Small intestine (tissue), 7 donors: ENCODE measurements at regions not wholly inside any gene's neighbourhood (a gene's known extent, or its start where the extent isn't known, plus 50 kb on each side); places are given as distances from the start of the nearest gene placed in this dataset.
"Not testable (repeated sequence)": the region's sequence is repeated elsewhere in the genome, so short reads cannot be mapped to it uniquely, and the experiment has no call there.

ENCODE experiments used
- DNase-seq, 2 donors: peaks; one replicate each; pipeline versions ENCODE4 v3.0.0 to v3.0.0-alpha.2; 2013
- FAIRE-seq: peaks from 2 replicates; lab custom pipeline; 2012; peaks lifted over from hg19 to GRCh38; lab: Jason Lieb, UNC
- H3K27ac ChIP-seq, 3 donors: one replicate each; pipeline ENCODE4 v1.5.1; 2013; ENCODE audit warnings: low read length in 2 of 3, mild to moderate bottlenecking in 2 of 3, control low read depth in 1 of 3, inconsistent platforms in 1 of 3, low read depth in 1 of 3, moderate library complexity in 1 of 3
- H3K27me3 ChIP-seq, 3 donors: one replicate each; pipeline ENCODE4 v1.6.1; 2013; ENCODE audit warnings: low read length in 3 of 3, inconsistent platforms in 1 of 3; ENCODE audit not compliant: control insufficient read depth in 3 of 3, insufficient read depth in 3 of 3
- H3K36me3 ChIP-seq, 3 donors: one replicate each; pipeline ENCODE4 v1.6.1; 2013; ENCODE audit warnings: low read length in 3 of 3, inconsistent platforms in 1 of 3, low read depth in 1 of 3, mild to moderate bottlenecking in 1 of 3, moderate library complexity in 1 of 3; ENCODE audit not compliant: control insufficient read depth in 3 of 3, insufficient read depth in 2 of 3
- H3K4me1 ChIP-seq, 3 donors: one replicate each; pipeline ENCODE4 v1.6.1; 2013; ENCODE audit warnings: low read length in 2 of 3, inconsistent platforms in 1 of 3, low read depth in 1 of 3, mild to moderate bottlenecking in 1 of 3, moderate library complexity in 1 of 3; ENCODE audit not compliant: control insufficient read depth in 3 of 3, insufficient read depth in 2 of 3
- H3K4me3 ChIP-seq, 3 donors: one replicate each; pipeline ENCODE4 v1.5.1; 2013; ENCODE audit warnings: low read length in 3 of 3, control low read depth in 1 of 3, inconsistent platforms in 1 of 3, low read depth in 1 of 3, mild to moderate bottlenecking in 1 of 3, moderate library complexity in 1 of 3
- H3K9me3 ChIP-seq, 2 donors: one replicate each; pipeline ENCODE4 v1.6.1; 2013; ENCODE audit warnings: low read depth in 1 of 2, low read length in 1 of 2; ENCODE audit not compliant: control insufficient read depth in 2 of 2, insufficient read depth in 1 of 2
- WGBS, 3 donors: extraction: QIAGEN DNeasy Blood & Tissue Kit; methylation state at CpG; one replicate each; pipeline ENCODE4 v1.1.7; 2013; 5-methylcytosine and 5-hydroxymethylcytosine counted together
- donor health status: healthy with polysubstance abuse.
- donor health status: control.
- donor health status: control.
- donor health status: Bipolar disorder and iron deficiency.
- donor health status: healthy.

DNA sequence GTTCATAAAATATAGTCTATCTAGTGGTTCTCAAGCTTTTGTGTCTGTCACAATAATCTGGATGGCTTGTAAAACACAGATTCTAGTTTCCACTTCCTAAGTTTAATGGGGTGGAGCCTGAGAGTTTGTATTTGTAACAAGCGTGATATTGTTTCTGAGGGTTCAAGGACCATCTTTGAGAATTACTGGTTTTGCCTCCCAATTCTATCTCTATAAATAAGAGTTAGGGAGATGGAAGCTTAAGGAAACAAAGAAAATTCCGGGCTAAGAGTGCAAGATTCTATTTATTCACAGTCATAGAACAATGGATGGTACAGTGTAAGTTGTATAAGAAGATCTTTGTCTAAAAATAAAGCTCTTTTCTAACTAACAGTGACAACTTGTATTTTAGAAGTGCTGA is 55.4 kb upstream of the TRIM77 start:
- H3K4me1 ChIP-seq, DNase-seq, H3K27ac ChIP-seq, H3K36me3 ChIP-seq, FAIRE-seq, H3K9me3 ChIP-seq, H3K4me3 ChIP-seq, H3K27me3 ChIP-seq: not testable (repeated sequence)
- WGBS, 3 donors, result 39 to 60% (median 60%) methylated on average over 2 of the region's 2 CpGs

GRCh38 chr11:89658767-89659166 is 51.3 kb upstream of the TRIM77 start:
- DNase-seq, H3K27me3 ChIP-seq, H3K4me1 ChIP-seq, H3K4me3 ChIP-seq, H3K36me3 ChIP-seq, H3K27ac ChIP-seq, H3K9me3 ChIP-seq: not testable (repeated sequence)
- peak; percentile 51 for FAIRE-seq

GRCh38 chr11:89659414-89659813 is 50.7 kb upstream of the TRIM77 start:
- not testable (repeated sequence) for H3K9me3 ChIP-seq, H3K36me3 ChIP-seq, H3K27ac ChIP-seq, DNase-seq, FAIRE-seq, H3K4me3 ChIP-seq, H3K27me3 ChIP-seq, H3K4me1 ChIP-seq
- WGBS, 3 donors, result 37 to 57% (median 44%) methylated on average over 2 of the region's 2 CpGs

DNA sequence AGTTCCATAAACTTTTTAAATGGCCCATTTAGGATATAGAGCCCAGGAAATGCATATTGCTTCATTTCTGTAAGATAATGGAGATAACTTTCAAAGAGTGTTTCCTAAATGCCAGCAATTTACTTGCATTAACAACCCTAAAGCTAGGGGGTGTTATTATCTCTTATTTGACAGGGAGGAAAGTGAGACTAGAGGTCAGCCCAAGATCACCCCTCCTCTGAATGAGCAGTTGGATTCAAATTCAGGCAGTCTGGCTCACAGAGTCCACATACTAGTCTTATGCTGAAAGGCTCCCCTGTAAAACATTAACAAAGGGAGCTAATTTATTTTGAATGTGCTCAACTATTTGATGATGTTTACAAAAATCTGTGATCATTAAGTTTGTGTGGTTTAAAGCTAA is 49.9 kb upstream of the TRIM77 start:
- DNase-seq (peak in 1 of 2 donors; percentile 30), FAIRE-seq (no peak)
- no peak overlapping the region for H3K4me3 ChIP-seq
- H3K36me3 ChIP-seq, result no peaks in the 10 kb centered on the region
- no peaks in the 10 kb centered on the region for H3K4me1 ChIP-seq
- H3K27me3 ChIP-seq, result no peaks in the 10 kb centered on the region
- no peaks in the 10 kb centered on the region for H3K9me3 ChIP-seq
- no peak overlapping the region for H3K27ac ChIP-seq
